ENCODE measurements at regions not wholly inside any gene's neighbourhood (a gene's known extent, or its start where the extent isn't known, plus 50 kb on each side); places are given as distances from the start of the nearest gene placed in this dataset.

DNA sequence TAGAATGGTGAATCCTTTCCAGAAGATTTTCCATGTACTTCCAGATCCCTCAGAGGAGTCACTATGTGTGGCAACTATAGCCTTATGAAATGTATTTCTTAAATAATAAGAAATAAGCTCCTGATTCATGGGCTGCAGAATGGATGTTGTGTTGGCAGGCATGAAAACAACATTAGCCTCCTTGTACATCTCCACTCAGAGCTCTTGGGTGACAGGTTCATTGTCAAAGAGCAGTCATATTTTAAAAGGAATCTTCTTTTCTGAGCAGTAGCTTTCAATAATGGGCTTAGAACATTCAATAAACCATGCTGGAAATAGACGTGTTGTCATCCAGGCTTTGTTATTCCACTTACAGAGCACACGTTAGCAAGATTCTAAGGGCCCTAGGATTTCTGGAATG is 96.6 kb downstream of the CDC7 start:
- Histone ChIP-seq H3K9me2 (ENCODE audit: insufficient read depth, low read length) (no peaks in the 10 kb centered on the region), H3K4me1 (ENCODE audit: insufficient read depth, low read length, poor library complexity, severe bottlenecking) (no peaks in the 10 kb centered on the region), H3K4me3 (ENCODE audit: low read depth, low read length, poor library complexity, severe bottlenecking) (no peak overlapping the region), H3K36me3 (ENCODE audit: insufficient read depth, low read length) (no peaks in the 10 kb centered on the region), H3K27ac (ENCODE audit: low read depth, low read length, poor library complexity, severe bottlenecking) (no peak overlapping the region), H4K20me1 (ENCODE audit: insufficient read depth, low read length) (no peaks in the 10 kb centered on the region), H3K9me3 (ENCODE audit: low read length) (no peaks in the 10 kb centered on the region), H3K79me2 (ENCODE audit: insufficient read depth, low read depth, low read length) (no peaks in the 10 kb centered on the region), H3K4me2 (ENCODE audit: low read length) (no peak overlapping the region), H2AFZ (ENCODE audit: low read length) (no peak overlapping the region)
- intact Hi-C loops (cut with micrococcal nuclease; ENCODE audit: unreplicated experiment) = no loop called here
- POLR2A ChIA-PET = interaction anchor here (0.7 kb wide), 1 partner anchor 13 kb away, joined by 3 read pairs; no protein-coding TSS in a partner anchor
- CTCF ChIA-PET (ENCODE audit: unreplicated experiment) = no interaction called here
- no TSS peak for BruUV-seq (replicated peaks)
- TF ChIP-seq CTCF (conservative IDR thresholded peaks at IDR 0.05; ENCODE audit: low read length) (no peak), EZH2phosphoT487 (IDR thresholded peaks at IDR 0.05; ENCODE audit: borderline replicate concordance, low read depth, low read length) (no peak)
- no peak for DNase-seq (ENCODE audit: low spot score)

DNA sequence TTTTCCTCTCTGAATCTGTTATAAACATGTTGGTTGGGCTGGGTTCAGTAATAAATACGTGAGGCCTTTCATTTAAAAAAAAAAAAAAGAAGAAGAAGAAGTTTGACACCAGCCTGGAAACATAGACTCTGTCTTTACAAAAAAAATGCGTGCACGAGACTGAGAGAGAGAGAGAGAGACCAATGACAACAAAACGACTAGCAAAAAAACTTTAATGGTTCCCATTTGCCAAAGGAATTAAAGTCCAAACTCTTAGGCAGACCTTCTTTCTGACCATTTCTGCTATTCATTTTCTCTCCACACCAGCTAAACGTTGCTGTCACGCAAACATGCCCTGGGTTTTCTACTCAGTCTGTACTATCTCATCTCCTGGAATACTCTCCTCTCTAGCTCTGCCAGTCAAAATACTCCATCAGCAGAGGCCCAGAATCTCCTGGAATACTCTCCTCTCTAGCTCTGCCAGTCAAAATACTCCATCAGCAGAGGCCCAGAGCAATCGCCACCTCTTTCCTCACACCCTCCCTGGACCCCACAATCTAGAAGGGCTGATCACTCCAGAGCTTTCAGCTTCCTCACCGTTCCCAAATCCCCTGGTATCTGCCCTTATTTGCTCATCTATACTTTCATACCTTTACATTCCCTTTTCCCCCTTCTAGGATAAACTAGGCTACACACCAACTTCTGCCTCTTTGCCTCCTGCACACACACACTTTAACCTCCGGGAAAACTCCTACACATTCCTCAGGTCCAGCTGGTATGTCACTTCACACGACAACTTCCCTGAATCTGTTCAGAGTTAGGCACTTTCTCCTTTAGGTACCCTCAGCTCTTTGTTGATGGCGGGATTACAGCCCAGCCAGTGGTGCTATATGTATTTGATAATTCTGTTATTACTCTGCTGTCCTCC is 100.0 kb downstream of the CDC7 start:
- H3K79me2 ChIP-seq (ENCODE audit: insufficient read depth, low read depth, low read length) = no peaks in the 10 kb centered on the region
- CTCF ChIA-PET (ENCODE audit: unreplicated experiment) = no interaction called here
- intact Hi-C loops (cut with micrococcal nuclease; ENCODE audit: unreplicated experiment) = no loop called here
- H3K4me2 ChIP-seq (ENCODE audit: low read length) = no peak overlapping the region
- H3K4me1 ChIP-seq (ENCODE audit: insufficient read depth, low read length, poor library complexity, severe bottlenecking) = no peaks in the 10 kb centered on the region
- no peak for DNase-seq (ENCODE audit: low spot score)
- no peaks in the 10 kb centered on the region for H3K36me3 ChIP-seq (ENCODE audit: insufficient read depth, low read length)
- no peaks in the 10 kb centered on the region for H3K9me2 ChIP-seq (ENCODE audit: insufficient read depth, low read length)
- TF ChIP-seq CTCF (conservative IDR thresholded peaks at IDR 0.05; ENCODE audit: low read length) = no peak
- TF ChIP-seq EZH2phosphoT487 (IDR thresholded peaks at IDR 0.05; ENCODE audit: borderline replicate concordance, low read depth, low read length) = no peak
- no peak overlapping the region for H2AFZ ChIP-seq (ENCODE audit: low read length)
- POLR2A ChIA-PET = interaction anchor here (0.5 to 1.1 kb wide), 2 partner anchors 23 to 105 kb away, joined by 3 read pairs; no protein-coding TSS in a partner anchor
- no peak overlapping the region for H3K4me3 ChIP-seq (ENCODE audit: low read depth, low read length, poor library complexity, severe bottlenecking)
- H3K27ac ChIP-seq (ENCODE audit: low read depth, low read length, poor library complexity, severe bottlenecking) = no peak overlapping the region
- H3K9me3 ChIP-seq (ENCODE audit: low read length) = no peaks in the 10 kb centered on the region
- BruUV-seq (replicated peaks) = no TSS peak
- H4K20me1 ChIP-seq (ENCODE audit: insufficient read depth, low read length) = no peaks in the 10 kb centered on the region

Data from OCI-LY7 (cell line).